ENCODE measurements at regions not wholly inside any gene's neighbourhood (a gene's known extent, or its start where the extent isn't known, plus 50 kb on each side); places are given as distances from the start of the nearest gene placed in this dataset.

GRCh38 chr14:53851394-53852090 lies 105.1 kb downstream of the BMP4 start:
- peak; percentile 66 to 79 (median 73) for ATAC-seq
- DNase-seq = no peak
- no peaks in the 10 kb centered on the region for H3K9me3 ChIP-seq
- H3K27ac ChIP-seq = peak overlapping the region; percentile 8 to 64 (median 23)
- 31% methylated on average over 6 of the region's 6 CpGs for WGBS (ENCODE audit: insufficient coverage, low coverage, low lambda C conversion rate, missing lambda C conversion rate)
- peaks cover 0 to 5% (median 0%) of the 10 kb centered on the region in 4 donors for H3K4me1 ChIP-seq
- no peak for TF ChIP-seq POLR2A (IDR thresholded peaks at IDR 0.05)
- no peak for TF ChIP-seq CTCF (IDR thresholded peaks at IDR 0.05)
- H3K27me3 ChIP-seq = no peaks in the 10 kb centered on the region
- H3K36me3 ChIP-seq = no peaks in the 10 kb centered on the region
- H3K4me3 ChIP-seq = no peak overlapping the region
- intact Hi-C loops (cut with DNase I) = no loop called here

- Histone ChIP-seq H3K9me3 (no peaks in the 10 kb centered on the region), H3K4me3 (no peak overlapping the region), H3K36me3 (no peaks in the 10 kb centered on the region), H3K4me1 (peaks cover 0 to 5% (median 0%) of the 10 kb centered on the region in 4 donors), H3K27ac (peak overlapping the region in 2 of 3 donors; percentile 8 to 64), H3K27me3 (no peaks in the 10 kb centered on the region)
- DNase-seq (no peak), ATAC-seq (peak; percentile 13 to 76 (median 26))
- 30% methylated on average over 4 of the region's 4 CpGs for WGBS (ENCODE audit: insufficient coverage, low coverage, low lambda C conversion rate, missing lambda C conversion rate)
- TF ChIP-seq POLR2A (IDR thresholded peaks at IDR 0.05) (no peak), CTCF (IDR thresholded peaks at IDR 0.05) (no peak)
- intact Hi-C loops (cut with DNase I) = no loop called here
Measured at GRCh38 chr14:53850714-53851296, 105.8 kb downstream of the BMP4 start.

GRCh38 chr14:53849549-53849948 lies 107.1 kb downstream of the BMP4 start:
- ATAC-seq (no peak), DNase-seq (no peak)
- intact Hi-C loops (cut with DNase I) = no loop called here
- 81% methylated on average over 6 of the region's 6 CpGs for WGBS (ENCODE audit: insufficient coverage, low coverage, low lambda C conversion rate, missing lambda C conversion rate)
- H3K4me3 ChIP-seq = no peak overlapping the region
- no peak overlapping the region for H3K27ac ChIP-seq
- H3K9me3 ChIP-seq = no peaks in the 10 kb centered on the region
- H3K4me1 ChIP-seq = no peaks in the 10 kb centered on the region
- TF ChIP-seq POLR2A (IDR thresholded peaks at IDR 0.05) (no peak), CTCF (IDR thresholded peaks at IDR 0.05) (no peak)
- no peaks in the 10 kb centered on the region for H3K27me3 ChIP-seq
- no peaks in the 10 kb centered on the region for H3K36me3 ChIP-seq

GRCh38 chr14:53848854-53849253 lies 107.8 kb downstream of the BMP4 start:
- DNase-seq = no peak
- Histone ChIP-seq H3K27ac (no peak overlapping the region), H3K4me3 (no peak overlapping the region), H3K9me3 (no peaks in the 10 kb centered on the region), H3K27me3 (no peaks in the 10 kb centered on the region), H3K36me3 (no peaks in the 10 kb centered on the region), H3K4me1 (no peaks in the 10 kb centered on the region)
- WGBS (ENCODE audit: insufficient coverage, low coverage, low lambda C conversion rate, missing lambda C conversion rate) = 88% methylated on average over 4 of the region's 5 CpGs
- no peak for ATAC-seq
- intact Hi-C loops (cut with DNase I) = no loop called here
- TF ChIP-seq CTCF (IDR thresholded peaks at IDR 0.05) = no peak
- no peak for TF ChIP-seq POLR2A (IDR thresholded peaks at IDR 0.05)
